ENCODE measurements at regions not wholly inside any gene's neighbourhood (a gene's known extent, or its start where the extent isn't known, plus 50 kb on each side); places are given as distances from the start of the nearest gene placed in this dataset.

- no peaks in the 10 kb centered on the region for H3K4me1 ChIP-seq (ENCODE audit: control insufficient read depth in 2 of 2, insufficient read depth in 2 of 2, low read length in 2 of 2)
- H3K27ac ChIP-seq (ENCODE audit: low read depth in 1 of 2, low read length in 1 of 2), result no peak overlapping the region
- H3K36me3 ChIP-seq (ENCODE audit: control insufficient read depth in 2 of 2, insufficient read depth in 2 of 2, low read length in 1 of 2), result no peaks in the 10 kb centered on the region
- no peaks in the 10 kb centered on the region for H3K27me3 ChIP-seq (ENCODE audit: control insufficient read depth in 2 of 2, insufficient read depth in 1 of 2, low read length in 1 of 2)
- no peak overlapping the region for H3K4me3 ChIP-seq (ENCODE audit: low read length in 2 of 2)
- WGBS, result 43% methylated on average over 1 of the region's 1 CpG
- no peak for DNase-seq (ENCODE audit: low read depth in 6 of 9, low spot score in 9 of 9)
- H3K9me3 ChIP-seq (ENCODE audit: control insufficient read depth in 2 of 2, insufficient read depth in 1 of 2, low read length in 1 of 2), result no peaks in the 10 kb centered on the region
These were observed 330.4 kb downstream of the SLC4A3 start for GRCh38 chr2:219957820-219958219.

GRCh38 chr2:219958941-219959340 lies 331.5 kb downstream of the SLC4A3 start:
- no peak overlapping the region for H3K27ac ChIP-seq (ENCODE audit: low read depth in 1 of 2, low read length in 1 of 2)
- H3K4me3 ChIP-seq (ENCODE audit: low read length in 2 of 2), result no peak overlapping the region
- no peak for DNase-seq (ENCODE audit: low read depth in 6 of 9, low spot score in 9 of 9)
- H3K4me1 ChIP-seq (ENCODE audit: control insufficient read depth in 2 of 2, insufficient read depth in 2 of 2, low read length in 2 of 2), result no peaks in the 10 kb centered on the region
- H3K9me3 ChIP-seq (ENCODE audit: control insufficient read depth in 2 of 2, insufficient read depth in 1 of 2, low read length in 1 of 2), result no peaks in the 10 kb centered on the region
- H3K36me3 ChIP-seq (ENCODE audit: control insufficient read depth in 2 of 2, insufficient read depth in 2 of 2, low read length in 1 of 2), result no peaks in the 10 kb centered on the region
- 95% methylated on average over 1 of the region's 1 CpG for WGBS
- no peaks in the 10 kb centered on the region for H3K27me3 ChIP-seq (ENCODE audit: control insufficient read depth in 2 of 2, insufficient read depth in 1 of 2, low read length in 1 of 2)

GRCh38 chr2:219959471-219959870 lies 332.0 kb downstream of the SLC4A3 start:
- no peak for DNase-seq (ENCODE audit: low read depth in 6 of 9, low spot score in 9 of 9)
- 74% methylated on average over 4 of the region's 4 CpGs for WGBS
- Histone ChIP-seq H3K27ac (ENCODE audit: low read depth in 1 of 2, low read length in 1 of 2) (no peak overlapping the region), H3K9me3 (ENCODE audit: control insufficient read depth in 2 of 2, insufficient read depth in 1 of 2, low read length in 1 of 2) (no peaks in the 10 kb centered on the region), H3K4me1 (ENCODE audit: control insufficient read depth in 2 of 2, insufficient read depth in 2 of 2, low read length in 2 of 2) (no peaks in the 10 kb centered on the region), H3K27me3 (ENCODE audit: control insufficient read depth in 2 of 2, insufficient read depth in 1 of 2, low read length in 1 of 2) (no peaks in the 10 kb centered on the region), H3K36me3 (ENCODE audit: control insufficient read depth in 2 of 2, insufficient read depth in 2 of 2, low read length in 1 of 2) (no peaks in the 10 kb centered on the region), H3K4me3 (ENCODE audit: low read length in 2 of 2) (no peak overlapping the region)

GRCh38 chr2:219961947-219962498 lies 334.6 kb downstream of the SLC4A3 start:
- 76% methylated on average over 4 of the region's 4 CpGs for WGBS
- Histone ChIP-seq H3K9me3 (ENCODE audit: control insufficient read depth in 2 of 2, insufficient read depth in 1 of 2, low read length in 1 of 2) (no peaks in the 10 kb centered on the region), H3K4me3 (ENCODE audit: low read length in 2 of 2) (no peak overlapping the region), H3K27me3 (ENCODE audit: control insufficient read depth in 2 of 2, insufficient read depth in 1 of 2, low read length in 1 of 2) (no peaks in the 10 kb centered on the region), H3K36me3 (ENCODE audit: control insufficient read depth in 2 of 2, insufficient read depth in 2 of 2, low read length in 1 of 2) (no peaks in the 10 kb centered on the region), H3K27ac (ENCODE audit: low read depth in 1 of 2, low read length in 1 of 2) (peak overlapping the region in 1 of 2 donors; percentile 55), H3K4me1 (ENCODE audit: control insufficient read depth in 2 of 2, insufficient read depth in 2 of 2, low read length in 2 of 2) (no peaks in the 10 kb centered on the region)
- peak in 1 of 9 donors; percentile 5 for DNase-seq (ENCODE audit: low read depth in 6 of 9, low spot score in 9 of 9)

GRCh38 chr2:219962801-219963200 lies 335.4 kb downstream of the SLC4A3 start:
- Histone ChIP-seq H3K27ac (ENCODE audit: low read depth in 1 of 2, low read length in 1 of 2) (no peak overlapping the region), H3K36me3 (ENCODE audit: control insufficient read depth in 2 of 2, insufficient read depth in 2 of 2, low read length in 1 of 2) (no peaks in the 10 kb centered on the region), H3K4me1 (ENCODE audit: control insufficient read depth in 2 of 2, insufficient read depth in 2 of 2, low read length in 2 of 2) (no peaks in the 10 kb centered on the region), H3K4me3 (ENCODE audit: low read length in 2 of 2) (no peak overlapping the region), H3K27me3 (ENCODE audit: control insufficient read depth in 2 of 2, insufficient read depth in 1 of 2, low read length in 1 of 2) (no peaks in the 10 kb centered on the region), H3K9me3 (ENCODE audit: control insufficient read depth in 2 of 2, insufficient read depth in 1 of 2, low read length in 1 of 2) (no peaks in the 10 kb centered on the region)
- DNase-seq (ENCODE audit: low read depth in 6 of 9, low spot score in 9 of 9), result no peak
- WGBS, result 90% methylated on average over 2 of the region's 2 CpGs

GRCh38 chr2:219965287-219966194 lies 338.1 kb downstream of the SLC4A3 start:
- WGBS, result 64% methylated on average over 5 of the region's 5 CpGs
- no peak overlapping the region for H3K27ac ChIP-seq (ENCODE audit: low read depth in 1 of 2, low read length in 1 of 2)

GRCh38 chr2:219967247-219968245 lies 340.1 kb downstream of the SLC4A3 start:
- no peak for DNase-seq (ENCODE audit: low read depth in 6 of 9, low spot score in 9 of 9)
- Histone ChIP-seq H3K4me1 (ENCODE audit: control insufficient read depth in 2 of 2, insufficient read depth in 2 of 2, low read length in 2 of 2) (no peaks in the 10 kb centered on the region), H3K27me3 (ENCODE audit: control insufficient read depth in 2 of 2, insufficient read depth in 1 of 2, low read length in 1 of 2) (no peaks in the 10 kb centered on the region), H3K9me3 (ENCODE audit: control insufficient read depth in 2 of 2, insufficient read depth in 1 of 2, low read length in 1 of 2) (no peaks in the 10 kb centered on the region), H3K27ac (ENCODE audit: low read depth in 1 of 2, low read length in 1 of 2) (no peak overlapping the region), H3K4me3 (ENCODE audit: low read length in 2 of 2) (no peak overlapping the region), H3K36me3 (ENCODE audit: control insufficient read depth in 2 of 2, insufficient read depth in 2 of 2, low read length in 1 of 2) (no peaks in the 10 kb centered on the region)
- 80% methylated on average over 8 of the region's 8 CpGs for WGBS

More at GRCh38 chr2:219965287-219966194, 338.1 kb downstream of the SLC4A3 start:
- H3K4me3 ChIP-seq (ENCODE audit: low read length in 2 of 2), result no peak overlapping the region
- H3K9me3 ChIP-seq (ENCODE audit: control insufficient read depth in 2 of 2, insufficient read depth in 1 of 2, low read length in 1 of 2), result no peaks in the 10 kb centered on the region
- no peak for DNase-seq (ENCODE audit: low read depth in 6 of 9, low spot score in 9 of 9)
- H3K4me1 ChIP-seq (ENCODE audit: control insufficient read depth in 2 of 2, insufficient read depth in 2 of 2, low read length in 2 of 2), result no peaks in the 10 kb centered on the region
- H3K36me3 ChIP-seq (ENCODE audit: control insufficient read depth in 2 of 2, insufficient read depth in 2 of 2, low read length in 1 of 2), result no peaks in the 10 kb centered on the region
- no peaks in the 10 kb centered on the region for H3K27me3 ChIP-seq (ENCODE audit: control insufficient read depth in 2 of 2, insufficient read depth in 1 of 2, low read length in 1 of 2)

GRCh38 chr2:219968685-219969345 lies 341.4 kb downstream of the SLC4A3 start:
- Histone ChIP-seq H3K27ac (ENCODE audit: low read depth in 1 of 2, low read length in 1 of 2) (no peak overlapping the region), H3K4me1 (ENCODE audit: control insufficient read depth in 2 of 2, insufficient read depth in 2 of 2, low read length in 2 of 2) (no peaks in the 10 kb centered on the region), H3K36me3 (ENCODE audit: control insufficient read depth in 2 of 2, insufficient read depth in 2 of 2, low read length in 1 of 2) (no peaks in the 10 kb centered on the region), H3K9me3 (ENCODE audit: control insufficient read depth in 2 of 2, insufficient read depth in 1 of 2, low read length in 1 of 2) (no peaks in the 10 kb centered on the region), H3K4me3 (ENCODE audit: low read length in 2 of 2) (no peak overlapping the region), H3K27me3 (ENCODE audit: control insufficient read depth in 2 of 2, insufficient read depth in 1 of 2, low read length in 1 of 2) (no peaks in the 10 kb centered on the region)
- 92% methylated on average over 6 of the region's 6 CpGs for WGBS
- no peak for DNase-seq (ENCODE audit: low read depth in 6 of 9, low spot score in 9 of 9)
